Spleen (tissue), 7 donors: ENCODE measurements at regions not wholly inside any gene's neighbourhood (a gene's known extent, or its start where the extent isn't known, plus 50 kb on each side); places are given as distances from the start of the nearest gene placed in this dataset.

ENCODE experiments used
- CTCF ChIP-seq, 11 experiments: fragments of 200-600 bp in 7 of 11; fragments of 450-650 bp in 4 of 11; sonication (generic) in 4 of 11; IDR thresholded peaks in 8 of 11; conservative IDR thresholded peaks in 3 of 11; 1 replicate in 7 of 11; 2 replicates in 4 of 11; pipeline versions ENCODE4 v1.4.0 to v1.8.0; 2016 to 2021; ENCODE audit warnings: antibody characterized with exemption in 11 of 11, inconsistent platforms in 4 of 11, mild to moderate bottlenecking in 1 of 11
- POLR2A ChIP-seq, 3 donors: fragments of 450-650 bp; IDR thresholded peaks; one replicate each; pipeline ENCODE4 v1.5.1; 2017; ENCODE audit warnings: antibody characterized with exemption in 3 of 3, mild to moderate bottlenecking in 1 of 3
- POLR2AphosphoS5 ChIP-seq, 3 donors: sonication (generic); formaldehyde crosslinking; IDR thresholded peaks; one replicate each; pipeline ENCODE4 v1.5.1; 2017; ENCODE audit warnings: antibody characterized with exemption in 3 of 3
- donor health status: DM: no; HTN: no; CAD: no; lungs with moderate emphysema.
- donor health status: DM: no; HTN: no; CAD: no.
- donor health status: DM: no; HTN: no; CAD: no.

GRCh38 chr2:51998890-51999289 lies 967.0 kb upstream of the NRXN1 start:
- TF ChIP-seq CTCF (IDR thresholded peaks at IDR 0.05 in 8 of 11, conservative IDR thresholded peaks at IDR 0.05 in 3 of 11) (no peak), POLR2A (IDR thresholded peaks at IDR 0.05) (no peak), POLR2AphosphoS5 (IDR thresholded peaks at IDR 0.05) (no peak)
